Spleen (tissue), 7 donors: ENCODE measurements at regions not wholly inside any gene's neighbourhood (a gene's known extent, or its start where the extent isn't known, plus 50 kb on each side); places are given as distances from the start of the nearest gene placed in this dataset.

ENCODE experiments used
- POLR2A ChIP-seq, 3 donors: fragments of 450-650 bp; IDR thresholded peaks; one replicate each; pipeline ENCODE4 v1.5.1; 2017; ENCODE audit warnings: antibody characterized with exemption in 3 of 3, mild to moderate bottlenecking in 1 of 3
- POLR2AphosphoS5 ChIP-seq, 3 donors: sonication (generic); formaldehyde crosslinking; IDR thresholded peaks; one replicate each; pipeline ENCODE4 v1.5.1; 2017; ENCODE audit warnings: antibody characterized with exemption in 3 of 3
- TF ChIP-seq, protein P1 (sequence below), 11 experiments: fragments of 200-600 bp in 7 of 11; fragments of 450-650 bp in 4 of 11; sonication (generic) in 4 of 11; IDR thresholded peaks in 8 of 11; conservative IDR thresholded peaks in 3 of 11; 1 replicate in 7 of 11; 2 replicates in 4 of 11; pipeline versions ENCODE4 v1.4.0 to v1.8.0; 2016 to 2021; ENCODE audit warnings: antibody characterized with exemption in 11 of 11, inconsistent platforms in 4 of 11, mild to moderate bottlenecking in 1 of 11
- donor health status: DM: no; HTN: no; CAD: no; lungs with moderate emphysema.
- donor health status: DM: no; HTN: no; CAD: no.
- donor health status: DM: no; HTN: no; CAD: no.

DNA sequence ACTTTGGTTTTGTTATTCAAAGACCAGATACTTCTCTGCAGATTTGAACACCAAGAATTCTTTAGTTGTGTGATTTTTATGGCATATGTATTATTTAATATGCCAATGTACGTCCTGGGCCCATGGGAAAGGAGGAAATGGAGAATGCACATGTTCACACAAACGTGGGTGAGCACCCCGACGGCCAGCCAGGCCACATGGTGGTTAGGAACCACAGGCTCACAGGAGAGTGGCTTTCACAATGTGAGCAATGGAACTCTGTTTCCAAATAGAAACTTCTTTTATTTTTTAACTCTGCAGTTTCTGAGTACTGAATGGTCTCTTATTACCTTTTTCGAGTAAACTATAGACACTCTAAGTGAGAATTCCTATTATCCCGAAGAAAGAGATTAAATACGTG, 58.0 kb upstream of the UNC5C start:
- TF ChIP-seq POLR2A (IDR thresholded peaks at IDR 0.05): no peak
- no peak for TF ChIP-seq POLR2AphosphoS5 (IDR thresholded peaks at IDR 0.05)
- TF ChIP-seq, protein P1, sequence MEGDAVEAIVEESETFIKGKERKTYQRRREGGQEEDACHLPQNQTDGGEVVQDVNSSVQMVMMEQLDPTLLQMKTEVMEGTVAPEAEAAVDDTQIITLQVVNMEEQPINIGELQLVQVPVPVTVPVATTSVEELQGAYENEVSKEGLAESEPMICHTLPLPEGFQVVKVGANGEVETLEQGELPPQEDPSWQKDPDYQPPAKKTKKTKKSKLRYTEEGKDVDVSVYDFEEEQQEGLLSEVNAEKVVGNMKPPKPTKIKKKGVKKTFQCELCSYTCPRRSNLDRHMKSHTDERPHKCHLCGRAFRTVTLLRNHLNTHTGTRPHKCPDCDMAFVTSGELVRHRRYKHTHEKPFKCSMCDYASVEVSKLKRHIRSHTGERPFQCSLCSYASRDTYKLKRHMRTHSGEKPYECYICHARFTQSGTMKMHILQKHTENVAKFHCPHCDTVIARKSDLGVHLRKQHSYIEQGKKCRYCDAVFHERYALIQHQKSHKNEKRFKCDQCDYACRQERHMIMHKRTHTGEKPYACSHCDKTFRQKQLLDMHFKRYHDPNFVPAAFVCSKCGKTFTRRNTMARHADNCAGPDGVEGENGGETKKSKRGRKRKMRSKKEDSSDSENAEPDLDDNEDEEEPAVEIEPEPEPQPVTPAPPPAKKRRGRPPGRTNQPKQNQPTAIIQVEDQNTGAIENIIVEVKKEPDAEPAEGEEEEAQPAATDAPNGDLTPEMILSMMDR (IDR thresholded peaks at IDR 0.05 in 8 of 11, conservative IDR thresholded peaks at IDR 0.05 in 3 of 11): no peak
